ENCODE measurements at regions not wholly inside any gene's neighbourhood (a gene's known extent, or its start where the extent isn't known, plus 50 kb on each side); places are given as distances from the start of the nearest gene placed in this dataset.

GRCh38 chr20:23205611-23206041, 119.5 kb upstream of the CD93 start:
- DNase-seq = peak; percentile 76 to 88 (median 85)
- WGBS, 4 donors = 5 to 22% (median 13%) methylated on average over 9 to 10 of the region's 10 CpGs
- TF ChIP-seq POLR2A (IDR thresholded peaks at IDR 0.05) = no peak
- no peak for TF ChIP-seq CTCF (IDR thresholded peaks at IDR 0.05)
- peak; percentile 72 to 93 (median 92) for ATAC-seq
- intact Hi-C loops (cut with DNase I) = loop anchor here in 4 of 10 donors (10.0 kb wide), 1 partner anchor 151 kb away; no protein-coding TSS in a partner anchor
- H3K36me3 ChIP-seq = no peaks in the 10 kb centered on the region
- peak overlapping the region; percentile 47 to 92 (median 77) for H3K27ac ChIP-seq
- no peak overlapping the region for H3K4me3 ChIP-seq
- H3K9me3 ChIP-seq = no peaks in the 10 kb centered on the region
- H3K27me3 ChIP-seq = no peaks in the 10 kb centered on the region
- H3K4me1 ChIP-seq = peaks cover 15 to 65% (median 34%) of the 10 kb centered on the region in 12 donors

- intact Hi-C loops (cut with DNase I) = loop anchor here in 4 of 10 donors (10.0 kb wide), 1 partner anchor 150 kb away; no protein-coding TSS in a partner anchor
- DNase-seq (no peak), ATAC-seq (peak in 2 of 4 donors; percentile 10 to 15)
- Histone ChIP-seq H3K4me3 (no peak overlapping the region), H3K27me3 (no peaks in the 10 kb centered on the region), H3K4me1 (peaks cover 15 to 67% (median 34%) of the 10 kb centered on the region in 12 donors), H3K36me3 (no peaks in the 10 kb centered on the region), H3K9me3 (no peaks in the 10 kb centered on the region), H3K27ac (peak overlapping the region; percentile 47 to 92 (median 77))
- WGBS, 4 donors = 75 to 89% (median 83%) methylated on average over 7 of the region's 7 CpGs
- TF ChIP-seq POLR2A (IDR thresholded peaks at IDR 0.05) (no peak), CTCF (IDR thresholded peaks at IDR 0.05) (no peak)
These were observed 119.1 kb upstream of the CD93 start for GRCh38 chr20:23205211-23205610.

- Histone ChIP-seq H3K4me3 (no peak overlapping the region), H3K9me3 (no peaks in the 10 kb centered on the region), H3K27me3 (no peaks in the 10 kb centered on the region), H3K27ac (peak overlapping the region in 4 of 12 donors; percentile 31 to 88 (median 70)), H3K36me3 (no peaks in the 10 kb centered on the region), H3K4me1 (peaks cover 15 to 67% (median 34%) of the 10 kb centered on the region in 12 donors)
- WGBS, 4 donors = 85 to 96% (median 91%) methylated on average over 9 of the region's 9 CpGs
- intact Hi-C loops (cut with DNase I) = loop anchor here in 5 of 10 donors (5.0 to 10.0 kb wide), 3 partner anchors 33 to 149 kb away; no protein-coding TSS in a partner anchor
- ATAC-seq (no peak), DNase-seq (no peak)
- TF ChIP-seq CTCF (IDR thresholded peaks at IDR 0.05) (no peak), POLR2A (IDR thresholded peaks at IDR 0.05) (no peak)
These were observed 118.0 kb upstream of the CD93 start for GRCh38 chr20:23203951-23204730.

- H3K27me3 ChIP-seq = no peaks in the 10 kb centered on the region
- WGBS, 4 donors = 16 to 28% (median 24%) methylated on average over 2 of the region's 2 CpGs
- H3K4me1 ChIP-seq = peaks cover 15 to 67% (median 34%) of the 10 kb centered on the region in 12 donors
- H3K36me3 ChIP-seq = no peaks in the 10 kb centered on the region
- DNase-seq (no peak), ATAC-seq (peak; percentile 43 to 60 (median 52))
- H3K4me3 ChIP-seq = no peak overlapping the region
- intact Hi-C loops (cut with DNase I) = loop anchor here in 5 of 10 donors (5.0 to 10.0 kb wide), 3 partner anchors 34 to 149 kb away; no protein-coding TSS in a partner anchor
- no peaks in the 10 kb centered on the region for H3K9me3 ChIP-seq
- TF ChIP-seq POLR2A (IDR thresholded peaks at IDR 0.05) = no peak
- no peak for TF ChIP-seq CTCF (IDR thresholded peaks at IDR 0.05)
- peak overlapping the region in 8 of 12 donors; percentile 5 to 63 (median 30) for H3K27ac ChIP-seq
These were observed 117.2 kb upstream of the CD93 start for GRCh38 chr20:23203310-23203709.

All from heart left ventricle (tissue), 16 donors.